Suprapubic skin (tissue), 4 donors: ENCODE measurements at regions not wholly inside any gene's neighbourhood (a gene's known extent, or its start where the extent isn't known, plus 50 kb on each side); places are given as distances from the start of the nearest gene placed in this dataset.

ENCODE experiments used
- EP300 ChIP-seq: sonication (generic); formaldehyde crosslinking; IDR thresholded peaks from one replicate; pipeline ENCODE4 v1.6.1; 2017; ENCODE audit warnings: antibody characterized with exemption
- POLR2A ChIP-seq, 2 donors: fragments of 450-650 bp; IDR thresholded peaks; one replicate each; pipeline ENCODE4 v1.6.1; 2017; ENCODE audit warnings: antibody characterized with exemption in 2 of 2, mild to moderate bottlenecking in 2 of 2, moderate library complexity in 2 of 2
- POLR2AphosphoS5 ChIP-seq, 3 donors: sonication (generic); formaldehyde crosslinking; IDR thresholded peaks; one replicate each; pipeline ENCODE4 v1.6.1; 2017; ENCODE audit warnings: antibody characterized with exemption in 3 of 3
- TF ChIP-seq, protein P1 (sequence below), 2 donors: fragments of 200-600 bp in 1 of 2; fragments of 450-650 bp in 1 of 2; sonication (generic) in 1 of 2; IDR thresholded peaks; one replicate each; pipeline ENCODE4 v1.5.1; 2016 to 2019; ENCODE audit warnings: antibody characterized with exemption in 2 of 2, mild to moderate bottlenecking in 1 of 2, moderate library complexity in 1 of 2

DNA sequence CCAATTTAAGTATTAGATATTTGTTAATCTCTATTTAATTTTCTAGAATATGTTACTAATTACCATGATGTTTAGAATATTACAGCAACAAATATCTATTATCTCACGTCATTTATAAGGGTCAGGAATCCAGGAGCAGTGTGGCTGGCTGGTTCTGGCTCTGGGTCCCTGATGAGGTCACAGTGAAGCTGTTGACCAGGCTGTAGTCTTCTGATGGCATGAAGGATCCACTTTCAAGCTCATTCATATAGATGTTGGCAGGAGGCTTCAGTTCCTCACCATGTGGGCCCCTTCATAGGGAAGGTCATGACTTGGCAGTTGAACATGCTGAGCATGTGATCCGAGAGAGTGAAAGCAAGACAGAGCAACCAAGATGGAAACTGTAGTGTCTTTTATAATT lies 375.6 kb downstream of the ATP23 start:
- TF ChIP-seq POLR2A (IDR thresholded peaks at IDR 0.05) (no peak), EP300 (no peak), POLR2AphosphoS5 (IDR thresholded peaks at IDR 0.05) (no peak)
- TF ChIP-seq, protein P1, sequence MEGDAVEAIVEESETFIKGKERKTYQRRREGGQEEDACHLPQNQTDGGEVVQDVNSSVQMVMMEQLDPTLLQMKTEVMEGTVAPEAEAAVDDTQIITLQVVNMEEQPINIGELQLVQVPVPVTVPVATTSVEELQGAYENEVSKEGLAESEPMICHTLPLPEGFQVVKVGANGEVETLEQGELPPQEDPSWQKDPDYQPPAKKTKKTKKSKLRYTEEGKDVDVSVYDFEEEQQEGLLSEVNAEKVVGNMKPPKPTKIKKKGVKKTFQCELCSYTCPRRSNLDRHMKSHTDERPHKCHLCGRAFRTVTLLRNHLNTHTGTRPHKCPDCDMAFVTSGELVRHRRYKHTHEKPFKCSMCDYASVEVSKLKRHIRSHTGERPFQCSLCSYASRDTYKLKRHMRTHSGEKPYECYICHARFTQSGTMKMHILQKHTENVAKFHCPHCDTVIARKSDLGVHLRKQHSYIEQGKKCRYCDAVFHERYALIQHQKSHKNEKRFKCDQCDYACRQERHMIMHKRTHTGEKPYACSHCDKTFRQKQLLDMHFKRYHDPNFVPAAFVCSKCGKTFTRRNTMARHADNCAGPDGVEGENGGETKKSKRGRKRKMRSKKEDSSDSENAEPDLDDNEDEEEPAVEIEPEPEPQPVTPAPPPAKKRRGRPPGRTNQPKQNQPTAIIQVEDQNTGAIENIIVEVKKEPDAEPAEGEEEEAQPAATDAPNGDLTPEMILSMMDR (IDR thresholded peaks at IDR 0.05) = no peak
